SH-SY5Y (cell line): ENCODE measurements at regions not wholly inside any gene's neighbourhood (a gene's known extent, or its start where the extent isn't known, plus 50 kb on each side); places are given as distances from the start of the nearest gene placed in this dataset.

Experiments used
- GATA2 ChIP-seq: IDR thresholded peaks from 2 replicates; pipeline ENCODE4 v1.6.1; 2011; ENCODE audit warnings: mild to moderate bottlenecking, low read depth, low read length
- GATA3 ChIP-seq: IDR thresholded peaks from 2 replicates; pipeline ENCODE4 v1.6.1; 2011; ENCODE audit warnings: low read depth, mild to moderate bottlenecking, low read length, moderate library complexity

- TF ChIP-seq GATA3: no peak
- TF ChIP-seq GATA2: no peak
Measured at GRCh38 chr10:2460812-2461211, 606.5 kb upstream of the PFKP start.

DNA sequence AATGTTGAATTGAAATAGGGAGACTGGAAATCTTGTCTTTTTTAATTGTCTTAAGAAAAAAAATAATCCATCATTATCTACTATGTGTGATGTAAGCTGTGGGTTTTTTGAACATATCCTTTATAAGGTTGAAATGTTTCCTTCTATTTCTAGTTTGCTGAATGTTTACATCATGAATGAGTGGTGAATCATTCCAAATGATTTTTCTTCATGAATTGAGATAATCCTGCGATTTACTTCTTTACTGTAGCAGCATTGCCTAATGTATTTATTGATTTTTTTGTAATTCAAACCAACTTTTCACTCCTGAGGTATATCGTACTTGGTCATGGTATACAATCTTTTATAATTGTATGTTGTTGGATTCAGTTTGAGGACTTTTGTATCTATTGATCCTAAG lies 607.6 kb upstream of the PFKP start:
- TF ChIP-seq GATA3 (no peak), GATA2 (no peak)

- TF ChIP-seq GATA3: no peak
- TF ChIP-seq GATA2: no peak
Measured at GRCh38 chr10:2456834-2457233, 610.5 kb upstream of the PFKP start.

DNA sequence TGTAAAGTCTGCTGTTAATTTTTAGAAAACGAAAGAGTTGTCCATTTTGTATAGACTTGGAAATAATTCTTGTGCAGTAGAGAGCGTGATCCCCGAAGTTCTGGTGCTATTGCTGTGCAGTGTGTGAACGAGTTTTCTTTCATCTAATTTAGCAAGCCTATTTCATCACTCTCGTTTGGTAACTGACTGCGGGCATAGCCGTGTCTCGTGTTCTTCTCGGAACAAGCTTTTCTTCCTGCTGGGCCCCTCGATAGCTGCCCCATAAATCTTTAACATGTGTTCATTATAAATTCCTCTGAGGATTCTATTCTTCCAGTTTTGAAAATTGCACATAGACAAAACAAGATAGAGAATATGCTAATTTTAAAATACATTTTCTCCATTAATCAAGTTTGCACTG lies 622.0 kb upstream of the PFKP start:
- TF ChIP-seq GATA3: no peak
- TF ChIP-seq GATA2: no peak

- TF ChIP-seq GATA3 (no peak), GATA2 (no peak)
Measured at GRCh38 chr10:2439983-2440382, 627.4 kb upstream of the PFKP start.

DNA sequence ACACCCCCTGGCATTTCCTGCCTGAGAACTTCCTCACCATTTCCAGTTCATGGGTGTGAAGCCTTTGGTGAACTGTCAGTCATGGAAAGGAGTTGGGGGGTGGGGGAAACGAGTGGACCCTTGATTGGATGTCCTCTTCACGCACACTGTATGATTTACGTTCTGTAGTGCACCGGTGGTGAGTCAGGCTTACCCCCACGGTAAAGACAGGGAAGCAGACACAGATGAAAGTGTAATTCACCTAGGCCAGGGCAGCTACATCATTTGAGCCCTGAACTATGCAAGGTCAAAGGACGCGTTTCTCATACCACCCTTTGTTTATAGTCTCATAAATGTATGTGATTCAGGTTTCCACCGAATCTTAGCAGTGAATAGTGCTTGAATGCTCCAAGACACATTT lies 628.3 kb upstream of the PFKP start:
- TF ChIP-seq GATA2: no peak
- no peak for TF ChIP-seq GATA3

GRCh38 chr10:2438248-2438939 lies 629.0 kb upstream of the PFKP start:
- no peak for TF ChIP-seq GATA3
- no peak for TF ChIP-seq GATA2

GRCh38 chr10:2436933-2437332 lies 630.4 kb upstream of the PFKP start:
- TF ChIP-seq GATA2 (no peak), GATA3 (no peak)

DNA sequence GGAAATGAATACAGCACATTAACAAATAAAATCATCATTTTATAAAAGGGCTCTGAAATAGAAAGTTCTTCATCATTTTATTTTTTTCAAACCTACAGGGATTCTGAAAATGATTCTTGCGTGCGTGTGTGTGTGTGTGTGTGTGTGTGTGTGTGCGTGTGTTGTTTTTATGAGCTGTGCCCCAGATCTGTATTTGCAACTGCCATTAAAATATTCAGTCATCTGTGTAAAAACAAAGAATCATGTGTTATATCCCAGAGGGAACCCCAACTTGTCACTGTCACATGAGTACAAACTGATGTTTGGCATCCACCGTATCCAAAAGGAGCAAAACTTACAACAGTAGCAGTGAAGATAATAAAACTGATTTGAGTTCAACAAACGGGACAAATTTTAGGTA lies 635.4 kb upstream of the PFKP start:
- TF ChIP-seq GATA2 (no peak), GATA3 (no peak)

DNA sequence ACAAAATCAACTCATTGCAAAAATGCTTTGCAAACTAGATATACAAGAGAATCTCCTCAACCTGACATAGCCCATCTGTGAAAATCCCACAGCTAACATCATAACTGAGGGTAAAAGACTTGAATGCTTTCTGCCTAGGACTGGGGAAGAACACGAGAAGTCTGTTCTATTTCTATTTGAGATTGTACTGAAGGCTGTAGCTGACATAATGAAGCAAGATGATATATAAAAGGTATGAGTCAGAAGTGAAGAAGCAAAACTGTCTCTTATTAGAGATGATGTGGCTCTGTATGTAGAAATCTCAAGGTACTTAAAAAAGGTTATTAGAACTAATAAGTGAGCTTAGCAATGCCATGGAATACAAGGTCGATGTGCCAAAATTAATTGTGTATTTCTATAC lies 639.9 kb upstream of the PFKP start:
- no peak for TF ChIP-seq GATA2
- TF ChIP-seq GATA3: no peak

- no peak for TF ChIP-seq GATA3
- no peak for TF ChIP-seq GATA2
Measured at GRCh38 chr10:2425320-2425719, 642.0 kb upstream of the PFKP start.

GRCh38 chr10:2414562-2414961 lies 652.8 kb upstream of the PFKP start:
- no peak for TF ChIP-seq GATA2
- TF ChIP-seq GATA3: no peak

GRCh38 chr10:2414039-2414438 lies 653.3 kb upstream of the PFKP start:
- no peak for TF ChIP-seq GATA3
- TF ChIP-seq GATA2: no peak

DNA sequence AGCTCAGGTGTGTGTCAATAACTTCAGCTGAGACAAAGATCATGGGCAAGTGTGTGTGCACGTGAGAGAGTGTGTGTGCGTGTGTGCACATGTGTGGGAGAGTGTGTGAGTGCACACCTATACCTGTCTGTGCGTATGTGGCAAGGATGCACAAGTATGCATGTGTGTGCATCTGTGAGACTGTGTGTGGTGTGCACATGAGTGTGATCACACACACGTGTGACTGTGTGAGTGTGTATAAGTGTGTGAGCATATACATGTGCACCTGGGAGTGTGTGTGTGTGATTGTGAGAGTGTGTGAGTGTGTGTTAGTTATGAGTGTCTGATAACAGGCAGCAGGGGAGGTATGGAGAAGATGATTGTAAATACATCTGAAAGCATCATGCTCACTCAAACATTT lies 657.3 kb upstream of the PFKP start:
- TF ChIP-seq GATA3 (no peak), GATA2 (no peak)

DNA sequence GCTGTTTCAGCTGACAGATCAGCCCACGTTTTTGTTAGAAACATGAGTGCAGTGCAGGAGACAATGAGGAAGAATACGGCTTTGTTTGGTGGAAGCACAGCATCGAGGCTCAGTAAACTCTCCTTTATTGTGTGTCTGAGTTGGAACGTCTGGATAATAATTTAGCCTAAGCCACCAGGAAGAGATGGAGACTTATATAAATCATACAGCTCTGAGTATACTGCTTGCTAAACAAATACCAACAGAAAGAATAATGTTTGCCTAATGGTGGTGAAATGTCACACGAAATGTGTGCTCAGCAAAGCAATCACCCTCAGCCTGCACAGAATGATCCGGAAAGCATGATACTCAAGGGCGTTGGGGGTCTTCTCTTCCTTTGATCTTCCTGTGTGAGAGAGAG lies 664.1 kb upstream of the ADARB2 start:
- TF ChIP-seq GATA3 (no peak), GATA2 (no peak)

DNA sequence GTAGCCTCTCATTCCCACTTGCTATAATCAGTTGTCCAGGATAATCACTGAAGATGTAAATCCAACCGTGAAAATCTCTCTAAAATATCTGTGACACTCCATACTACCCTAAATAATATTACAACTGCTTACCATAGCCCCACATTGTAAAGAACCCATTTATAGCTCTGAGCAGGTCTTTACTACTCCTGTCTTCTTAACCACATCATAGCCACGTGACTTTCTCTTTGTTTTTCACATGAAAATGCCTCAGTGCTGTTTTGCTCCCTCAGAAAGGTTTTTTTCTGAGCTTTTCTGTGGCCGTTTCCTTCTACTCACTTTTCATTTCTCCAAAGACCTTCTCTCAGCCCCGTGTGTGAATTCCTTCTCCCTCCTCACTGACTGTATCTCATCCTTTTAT lies 662.2 kb upstream of the ADARB2 start:
- TF ChIP-seq GATA3: no peak
- no peak for TF ChIP-seq GATA2

- TF ChIP-seq GATA2: no peak
- TF ChIP-seq GATA3: no peak
Measured at GRCh38 chr10:2392145-2392812, 655.0 kb upstream of the ADARB2 start.
